Right kidney (tissue), 1 donor: ENCODE measurements at regions not wholly inside any gene's neighbourhood (a gene's known extent, or its start where the extent isn't known, plus 50 kb on each side); places are given as distances from the start of the nearest gene placed in this dataset.

Experiments used
- DNase-seq: peaks from one replicate; pipeline ENCODE4 v3.0.0-alpha.2; 2016

- DNase-seq: no peak
Observed at GRCh38 chr6:139480356-139481165, 106.1 kb upstream of the CITED2 start.

GRCh38 chr6:139479433-139480222 is 105.2 kb upstream of the CITED2 start:
- DNase-seq: no peak

GRCh38 chr6:139475646-139476045 is 101.2 kb upstream of the CITED2 start:
- DNase-seq: peak; percentile 22

GRCh38 chr6:139475241-139475640 is 100.8 kb upstream of the CITED2 start:
- DNase-seq: peak; percentile 30

GRCh38 chr6:139474145-139475108 is 100.0 kb upstream of the CITED2 start:
- peak; percentile 70 for DNase-seq

- DNase-seq: peak; percentile 29
Observed at GRCh38 chr6:139473731-139474130, 99.3 kb upstream of the CITED2 start.

- peak; percentile 70 for DNase-seq
Observed at GRCh38 chr6:139473231-139473701, 98.8 kb upstream of the CITED2 start.

GRCh38 chr6:139472351-139473015 is 98.0 kb upstream of the CITED2 start:
- no peak for DNase-seq

GRCh38 chr6:139470997-139471396 is 96.5 kb upstream of the CITED2 start:
- no peak for DNase-seq

- no peak for DNase-seq
Observed at GRCh38 chr6:139468178-139468819, 93.9 kb upstream of the CITED2 start.

- DNase-seq: no peak
Observed at GRCh38 chr6:139457476-139457875, 83.0 kb upstream of the CITED2 start.

- DNase-seq: no peak
Observed at GRCh38 chr6:139452148-139452876, 77.9 kb upstream of the CITED2 start.

GRCh38 chr6:139449611-139450000 is 75.2 kb upstream of the CITED2 start:
- DNase-seq: no peak

GRCh38 chr6:139448998-139449610 is 74.7 kb upstream of the CITED2 start:
- DNase-seq: no peak

- DNase-seq: no peak
Observed at GRCh38 chr6:139448051-139448649, 73.7 kb upstream of the CITED2 start.

- no peak for DNase-seq
Observed at GRCh38 chr6:139447656-139447975, 73.2 kb upstream of the CITED2 start.

GRCh38 chr6:139446768-139447655 is 72.6 kb upstream of the CITED2 start:
- DNase-seq: no peak

GRCh38 chr6:139446138-139446715 is 71.8 kb upstream of the CITED2 start:
- DNase-seq: no peak
